Tibial nerve (tissue), 4 donors: ENCODE measurements at regions not wholly inside any gene's neighbourhood (a gene's known extent, or its start where the extent isn't known, plus 50 kb on each side); places are given as distances from the start of the nearest gene placed in this dataset.

Experiments used
- DNase-seq, 2 donors: peaks; one replicate each; pipeline ENCODE4 v3.0.0-alpha.2; 2019; ENCODE audit warnings: low spot score in 2 of 2
- H3K27ac ChIP-seq, 4 donors: fragments of 200-600 bp; sonication (generic) in 3 of 4; one replicate each; pipeline ENCODE4 v1.5.1; 2017 to 2019; ENCODE audit warnings: mild to moderate bottlenecking in 1 of 4
- H3K27me3 ChIP-seq, 2 donors: fragments of 200-600 bp; sonication (generic) in 1 of 2; one replicate each; pipeline versions ENCODE4 v1.5.1 to v1.6.0; 2017 to 2019
- H3K36me3 ChIP-seq, 3 donors: fragments of 200-600 bp; sonication (generic); one replicate each; pipeline ENCODE4 v1.5.1; 2018 to 2019
- H3K4me1 ChIP-seq, 4 donors: fragments of 200-600 bp; sonication (generic) in 3 of 4; one replicate each; pipeline ENCODE4 v1.5.1; 2017 to 2019
- H3K4me3 ChIP-seq, 4 donors: fragments of 200-600 bp; sonication (generic) in 3 of 4; one replicate each; pipeline ENCODE4 v1.5.1; 2017 to 2019; ENCODE audit warnings: mild to moderate bottlenecking in 1 of 4, moderate library complexity in 1 of 4
- H3K9me3 ChIP-seq, 4 donors: fragments of 200-600 bp; sonication (generic) in 3 of 4; one replicate each; pipeline ENCODE4 v1.5.1; 2017 to 2019
- CTCF ChIP-seq, 5 experiments: fragments of 200-600 bp in 3 of 5; fragments of 450-650 bp in 2 of 5; sonication (generic) in 3 of 5; IDR thresholded peaks; one replicate each; pipeline ENCODE4 v1.5.1; 2016 to 2019; ENCODE audit warnings: antibody characterized with exemption in 5 of 5, mild to moderate bottlenecking in 3 of 5, moderate library complexity in 2 of 5
- EP300 ChIP-seq, 2 donors: sonication (generic); formaldehyde crosslinking; IDR thresholded peaks; one replicate each; pipeline ENCODE4 v1.6.1; 2017; ENCODE audit warnings: antibody characterized with exemption in 2 of 2, mild to moderate bottlenecking in 1 of 2
- POLR2A ChIP-seq, 2 donors: fragments of 450-650 bp; IDR thresholded peaks; one replicate each; pipeline ENCODE4 v1.6.1; 2017; ENCODE audit warnings: antibody characterized with exemption in 2 of 2, mild to moderate bottlenecking in 2 of 2, moderate library complexity in 2 of 2
- WGBS, 2 donors: methylation state at CpG; one replicate each; pipeline ENCODE4 v1.1.5; 2018; 5-methylcytosine and 5-hydroxymethylcytosine counted together

GRCh38 chr9:107895501-107896001 is 406.0 kb upstream of the KLF4 start:
- no peaks in the 10 kb centered on the region for H3K9me3 ChIP-seq
- H3K27ac ChIP-seq: no peak overlapping the region
- WGBS, 2 donors: 46 to 53% methylated on average over 8 of the region's 8 CpGs
- H3K27me3 ChIP-seq: no peaks in the 10 kb centered on the region
- TF ChIP-seq CTCF (IDR thresholded peaks at IDR 0.05) (no peak), EP300 (IDR thresholded peaks at IDR 0.05) (no peak), POLR2A (IDR thresholded peaks at IDR 0.05) (no peak)
- no peak for DNase-seq
- no peak overlapping the region for H3K4me3 ChIP-seq
- H3K36me3 ChIP-seq: no peaks in the 10 kb centered on the region
- peaks cover 0 to 6% (median 0%) of the 10 kb centered on the region in 4 donors for H3K4me1 ChIP-seq

DNA sequence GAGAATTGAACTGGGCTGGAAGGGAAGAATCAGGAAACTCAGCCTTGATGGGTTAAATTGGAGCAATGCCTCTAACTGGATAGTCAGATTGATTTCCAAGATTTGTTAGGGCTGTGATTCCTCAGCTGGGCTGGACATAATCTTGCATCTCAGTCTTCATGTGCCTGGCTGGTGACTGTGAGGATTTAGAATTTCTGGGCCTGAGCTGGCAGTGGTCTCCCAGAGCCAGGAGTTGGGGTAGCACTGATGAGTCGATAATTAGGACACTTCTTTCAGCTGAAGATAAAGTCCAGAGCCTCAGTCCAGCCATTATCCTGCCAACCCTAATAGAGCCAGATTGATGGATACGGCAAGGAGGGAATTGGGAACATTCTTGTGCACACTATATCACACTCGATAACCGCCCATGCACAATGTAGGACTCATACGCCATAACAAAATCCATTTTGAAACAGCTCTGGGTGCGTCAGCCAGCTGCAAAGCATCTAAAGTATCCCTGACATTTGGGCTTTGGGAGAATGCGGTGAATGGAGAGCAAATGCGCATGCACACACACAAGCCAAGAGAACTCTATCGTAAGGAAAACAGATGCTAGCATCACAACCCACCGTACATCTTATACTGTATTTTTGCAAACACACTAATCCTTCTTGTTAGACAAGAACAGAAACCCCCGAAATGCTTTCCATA is 405.1 kb upstream of the KLF4 start:
- DNase-seq: no peak
- no peaks in the 10 kb centered on the region for H3K36me3 ChIP-seq
- TF ChIP-seq CTCF (IDR thresholded peaks at IDR 0.05): no peak
- no peak for TF ChIP-seq EP300 (IDR thresholded peaks at IDR 0.05)
- TF ChIP-seq POLR2A (IDR thresholded peaks at IDR 0.05): no peak
- no peak overlapping the region for H3K27ac ChIP-seq
- no peak overlapping the region for H3K4me3 ChIP-seq
- H3K9me3 ChIP-seq: no peaks in the 10 kb centered on the region
- H3K27me3 ChIP-seq: no peaks in the 10 kb centered on the region
- peaks cover 0 to 6% (median 0%) of the 10 kb centered on the region in 4 donors for H3K4me1 ChIP-seq
- 57 to 58% methylated on average over 11 of the region's 11 CpGs for WGBS, 2 donors

DNA sequence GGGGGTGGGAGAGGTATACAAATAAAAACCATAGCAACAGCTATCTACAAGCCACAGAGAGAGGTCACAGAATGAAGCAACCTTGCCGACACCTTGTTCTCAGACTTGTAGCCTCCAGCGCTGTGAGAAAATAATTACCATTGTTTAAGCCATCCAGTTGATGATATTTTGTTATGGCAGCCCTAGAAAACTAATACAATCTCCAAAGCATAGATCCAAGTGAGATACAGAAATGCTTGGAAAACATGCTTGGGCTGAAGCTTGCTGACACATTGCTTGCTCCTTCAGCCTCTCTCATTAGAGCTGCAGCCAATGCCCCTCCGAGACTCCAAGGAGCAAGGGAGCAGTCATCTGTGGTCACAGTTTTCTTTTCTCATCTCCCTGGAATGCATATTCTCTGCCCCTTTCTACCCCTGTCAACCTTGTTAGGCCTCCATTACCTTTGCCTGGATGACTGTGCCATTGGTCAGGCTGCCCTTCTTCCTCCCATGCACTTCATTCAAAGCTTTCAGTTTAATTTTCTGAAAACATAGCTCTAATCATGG is 401.4 kb upstream of the KLF4 start:
- TF ChIP-seq POLR2A (IDR thresholded peaks at IDR 0.05): no peak
- no peak for TF ChIP-seq EP300 (IDR thresholded peaks at IDR 0.05)
- no peak for TF ChIP-seq CTCF (IDR thresholded peaks at IDR 0.05)
- Histone ChIP-seq H3K27me3 (no peaks in the 10 kb centered on the region), H3K4me3 (no peak overlapping the region), H3K4me1 (peaks cover 0 to 6% (median 0%) of the 10 kb centered on the region in 4 donors), H3K27ac (no peak overlapping the region), H3K9me3 (no peaks in the 10 kb centered on the region), H3K36me3 (no peaks in the 10 kb centered on the region)
- WGBS, 2 donors: 92 to 94% methylated on average over 3 of the region's 3 CpGs
- DNase-seq: no peak

GRCh38 chr9:107888773-107889227 is 399.2 kb upstream of the KLF4 start:
- TF ChIP-seq EP300 (IDR thresholded peaks at IDR 0.05): peak in 1 of 2 donors; percentile 8
- TF ChIP-seq POLR2A (IDR thresholded peaks at IDR 0.05): no peak
- no peak for TF ChIP-seq CTCF (IDR thresholded peaks at IDR 0.05)
- H3K9me3 ChIP-seq: no peaks in the 10 kb centered on the region
- H3K27ac ChIP-seq: no peak overlapping the region
- no peaks in the 10 kb centered on the region for H3K36me3 ChIP-seq
- H3K4me3 ChIP-seq: no peak overlapping the region
- no peak for DNase-seq
- H3K27me3 ChIP-seq: no peaks in the 10 kb centered on the region
- H3K4me1 ChIP-seq: no peaks in the 10 kb centered on the region
- 88% methylated on average over 2 of the region's 2 CpGs for WGBS, 2 donors

GRCh38 chr9:107886826-107887225 is 397.3 kb upstream of the KLF4 start:
- Histone ChIP-seq H3K27ac (no peak overlapping the region), H3K36me3 (no peaks in the 10 kb centered on the region), H3K4me1 (no peaks in the 10 kb centered on the region), H3K27me3 (no peaks in the 10 kb centered on the region), H3K4me3 (no peak overlapping the region), H3K9me3 (peaks cover 0 to 3% (median 0%) of the 10 kb centered on the region in 4 donors)
- TF ChIP-seq CTCF (IDR thresholded peaks at IDR 0.05): no peak
- no peak for TF ChIP-seq POLR2A (IDR thresholded peaks at IDR 0.05)
- no peak for TF ChIP-seq EP300 (IDR thresholded peaks at IDR 0.05)
- DNase-seq: no peak
